Jurkat, Clone E6-1 (cell line): ENCODE measurements at regions not wholly inside any gene's neighbourhood (a gene's known extent, or its start where the extent isn't known, plus 50 kb on each side); places are given as distances from the start of the nearest gene placed in this dataset.

ENCODE experiments used
- DNase-seq: peaks from one replicate; pipeline ENCODE4 v3.0.0-alpha.2; 2011; ENCODE audit warnings: low read depth, low spot score
- H3K4me3 ChIP-seq: 2 replicates; pipeline ENCODE4 v1.5.1; 2011; ENCODE audit warnings: mild to moderate bottlenecking, low read length, control low read depth, moderate library complexity

- no peak for DNase-seq
- no peak overlapping the region for H3K4me3 ChIP-seq
Observed at GRCh38 chr13:105513448-105513847, 1022.0 kb downstream of the EFNB2 start.

GRCh38 chr13:105509981-105510762, 1025.3 kb downstream of the EFNB2 start:
- DNase-seq: no peak
- no peak overlapping the region for H3K4me3 ChIP-seq

- no peak for DNase-seq
- H3K4me3 ChIP-seq: no peak overlapping the region
Observed at GRCh38 chr13:105506463-105506862, 1029.0 kb downstream of the EFNB2 start.

GRCh38 chr13:105502193-105502592, 1033.3 kb downstream of the EFNB2 start:
- no peak overlapping the region for H3K4me3 ChIP-seq

GRCh38 chr13:105497597-105497996, 1037.9 kb downstream of the EFNB2 start:
- no peak for DNase-seq
- no peak overlapping the region for H3K4me3 ChIP-seq

More at GRCh38 chr13:105502193-105502592, 1033.3 kb downstream of the EFNB2 start:
- DNase-seq: no peak

- DNase-seq: no peak
- no peak overlapping the region for H3K4me3 ChIP-seq
Observed at GRCh38 chr13:105492216-105492615, 1043.2 kb downstream of the EFNB2 start.

- H3K4me3 ChIP-seq: no peak overlapping the region
- no peak for DNase-seq
Observed at GRCh38 chr13:105491345-105491744, 1044.1 kb downstream of the EFNB2 start.

- DNase-seq: no peak
Observed at GRCh38 chr13:105485081-105485480, 1050.4 kb downstream of the EFNB2 start.

GRCh38 chr13:105474983-105475610, 1060.4 kb downstream of the EFNB2 start:
- no peak overlapping the region for H3K4me3 ChIP-seq
- no peak for DNase-seq

More at GRCh38 chr13:105485081-105485480, 1050.4 kb downstream of the EFNB2 start:
- H3K4me3 ChIP-seq: no peak overlapping the region

GRCh38 chr13:105471673-105472072, 1063.8 kb downstream of the EFNB2 start:
- no peak for DNase-seq
- no peak overlapping the region for H3K4me3 ChIP-seq

- H3K4me3 ChIP-seq: no peak overlapping the region
- no peak for DNase-seq
Observed at GRCh38 chr13:105466376-105466775, 1069.1 kb downstream of the EFNB2 start.

- no peak within 1 kb of the TSS for H3K4me3 ChIP-seq
- DNase-seq: no peak
Observed at GRCh38 chr13:105465745-105466144, 1069.7 kb downstream of the EFNB2 start, which contains the start of gene DAOA. Gene DAOA (plus strand): TSS chr13:105466045.

GRCh38 chr13:105465251-105465650, 1070.2 kb downstream of the EFNB2 start:
- H3K4me3 ChIP-seq: no peak overlapping the region
- no peak for DNase-seq

- no peak for DNase-seq
- no peak overlapping the region for H3K4me3 ChIP-seq
Observed at GRCh38 chr13:105464249-105464648, 1071.2 kb downstream of the EFNB2 start.

- no peak for DNase-seq
- no peak overlapping the region for H3K4me3 ChIP-seq
Observed at GRCh38 chr13:105463011-105463501, 1072.4 kb downstream of the EFNB2 start.

GRCh38 chr13:105462098-105462497, 1073.4 kb downstream of the EFNB2 start:
- H3K4me3 ChIP-seq: no peak overlapping the region
- DNase-seq: no peak

GRCh38 chr13:105452895-105453294, 1082.6 kb downstream of the EFNB2 start:
- DNase-seq: no peak

GRCh38 chr13:105450784-105451183, 1084.7 kb downstream of the EFNB2 start:
- no peak for DNase-seq
- no peak overlapping the region for H3K4me3 ChIP-seq

More at GRCh38 chr13:105452895-105453294, 1082.6 kb downstream of the EFNB2 start:
- H3K4me3 ChIP-seq: no peak overlapping the region

- no peak for DNase-seq
Observed at GRCh38 chr13:105448811-105449210, 1086.7 kb downstream of the EFNB2 start.

GRCh38 chr13:105446197-105446596, 1089.3 kb downstream of the EFNB2 start:
- no peak for DNase-seq
- no peak overlapping the region for H3K4me3 ChIP-seq

More at GRCh38 chr13:105448811-105449210, 1086.7 kb downstream of the EFNB2 start:
- H3K4me3 ChIP-seq: no peak overlapping the region
